C4-2B (cell line): ENCODE measurements at regions not wholly inside any gene's neighbourhood (a gene's known extent, or its start where the extent isn't known, plus 50 kb on each side); places are given as distances from the start of the nearest gene placed in this dataset.

Experiments
- CTCF ChIP-seq: fragments of 450-650 bp; conservative IDR thresholded peaks from 2 replicates; pipeline ENCODE4 v1.5.1; 2017; ENCODE audit warnings: mild to moderate bottlenecking
- ZFX ChIP-seq: fragments of 450-650 bp; IDR thresholded peaks from 2 replicates; pipeline ENCODE4 v1.6.1; 2017

GRCh38 chr2:17177088-17177487 lies 341.2 kb downstream of the RAD51AP2 start:
- TF ChIP-seq CTCF (no peak), ZFX (no peak)
